ENCODE measurements at regions not wholly inside any gene's neighbourhood (a gene's known extent, or its start where the extent isn't known, plus 50 kb on each side); places are given as distances from the start of the nearest gene placed in this dataset.

- Histone ChIP-seq H3K36me3 (no peaks in the 10 kb centered on the region), H3K4me3 (no peak overlapping the region), H3K27me3 (replicated peaks in 1 of 7) (no peaks in the 10 kb centered on the region), H3K27ac (no peak overlapping the region), H3K9me3 (peaks cover 0 to 3% (median 0%) of the 10 kb centered on the region in 8 donors), H3K4me1 (peaks cover 0 to 13% (median 1%) of the 10 kb centered on the region in 6 donors)
- intact Hi-C loops (cut with DNase I; ENCODE audit: low total_unique reads): no loop called here
- 72 to 92% (median 80%) methylated on average over 2 of the region's 2 CpGs for WGBS, 5 donors
- DNase-seq: no peak
- TF ChIP-seq POLR2AphosphoS5 (IDR thresholded peaks at IDR 0.05): no peak
- no peak for TF ChIP-seq POLR2A (IDR thresholded peaks at IDR 0.05)
- no peak for TF ChIP-seq CTCF (IDR thresholded peaks at IDR 0.05 in 8 of 11, conservative IDR thresholded peaks at IDR 0.05 in 3 of 11)
Observed at GRCh38 chr5:124289641-124290311, 456.7 kb downstream of the ZNF608 start.

GRCh38 chr5:124289130-124289529, 457.3 kb downstream of the ZNF608 start:
- Histone ChIP-seq H3K27ac (no peak overlapping the region), H3K4me1 (peaks cover 0 to 13% (median 1%) of the 10 kb centered on the region in 6 donors), H3K9me3 (peaks cover 0 to 1% (median 0%) of the 10 kb centered on the region in 8 donors), H3K27me3 (replicated peaks in 1 of 7) (no peaks in the 10 kb centered on the region), H3K4me3 (no peak overlapping the region), H3K36me3 (no peaks in the 10 kb centered on the region)
- no peak for DNase-seq
- intact Hi-C loops (cut with DNase I; ENCODE audit: low total_unique reads): no loop called here
- 47 to 77% (median 58%) methylated on average over 4 of the region's 4 CpGs for WGBS, 5 donors
- TF ChIP-seq POLR2A (IDR thresholded peaks at IDR 0.05) (no peak), POLR2AphosphoS5 (IDR thresholded peaks at IDR 0.05) (peak in 1 of 3 donors; percentile 21)

GRCh38 chr5:124287813-124288212, 458.6 kb downstream of the ZNF608 start:
- Histone ChIP-seq H3K27me3 (replicated peaks in 1 of 7) (no peaks in the 10 kb centered on the region), H3K9me3 (no peaks in the 10 kb centered on the region), H3K36me3 (no peaks in the 10 kb centered on the region), H3K4me1 (peaks cover 0 to 13% (median 1%) of the 10 kb centered on the region in 6 donors), H3K27ac (no peak overlapping the region), H3K4me3 (no peak overlapping the region)
- intact Hi-C loops (cut with DNase I; ENCODE audit: low total_unique reads): no loop called here
- 85 to 94% (median 89%) methylated on average over 3 of the region's 3 CpGs for WGBS, 5 donors
- TF ChIP-seq POLR2AphosphoS5 (IDR thresholded peaks at IDR 0.05) (no peak), POLR2A (IDR thresholded peaks at IDR 0.05) (no peak), CTCF (IDR thresholded peaks at IDR 0.05 in 8 of 11, conservative IDR thresholded peaks at IDR 0.05 in 3 of 11) (no peak)
- DNase-seq: no peak

GRCh38 chr5:124285733-124286132, 460.7 kb downstream of the ZNF608 start:
- Histone ChIP-seq H3K4me1 (peaks cover 0 to 13% (median 1%) of the 10 kb centered on the region in 6 donors), H3K36me3 (no peaks in the 10 kb centered on the region), H3K4me3 (no peak overlapping the region), H3K9me3 (no peaks in the 10 kb centered on the region), H3K27me3 (replicated peaks in 1 of 7) (no peaks in the 10 kb centered on the region), H3K27ac (no peak overlapping the region)
- WGBS, 5 donors: 50 to 100% (median 93%) methylated on average over 1 of the region's 1 CpG
- no peak for TF ChIP-seq POLR2AphosphoS5 (IDR thresholded peaks at IDR 0.05)
- no peak for TF ChIP-seq POLR2A (IDR thresholded peaks at IDR 0.05)
- TF ChIP-seq CTCF (IDR thresholded peaks at IDR 0.05 in 8 of 11, conservative IDR thresholded peaks at IDR 0.05 in 3 of 11): no peak
- DNase-seq: no peak
- intact Hi-C loops (cut with DNase I; ENCODE audit: low total_unique reads): no loop called here

All from spleen (tissue), 11 donors.